ENCODE measurements at regions not wholly inside any gene's neighbourhood (a gene's known extent, or its start where the extent isn't known, plus 50 kb on each side); places are given as distances from the start of the nearest gene placed in this dataset.

- TF ChIP-seq TCF7L2 (IDR thresholded peaks at IDR 0.05; ENCODE audit: low read depth, low read length) (no peak), CTCF (IDR thresholded peaks at IDR 0.05) (no peak), REST (IDR thresholded peaks at IDR 0.05; ENCODE audit: insufficient read depth in 1 of 2, low read depth in 2 of 2, low read length in 1 of 2) (no peak), POLR2AphosphoS5 (IDR thresholded peaks at IDR 0.05; ENCODE audit: low read depth, low read length) (no peak), SIN3A (IDR thresholded peaks at IDR 0.05; ENCODE audit: borderline replicate concordance, insufficient read depth, low read depth, low read length) (no peak)
These were observed 321.3 kb downstream of the SEMA3D start for GRCh38 chr7:84865560-84865959.
